CD1c-positive myeloid dendritic cell (primary cell): ENCODE measurements at regions not wholly inside any gene's neighbourhood (a gene's known extent, or its start where the extent isn't known, plus 50 kb on each side); places are given as distances from the start of the nearest gene placed in this dataset.

Experiments
- DNase-seq: peaks from one replicate; pipeline ENCODE4 v3.0.0-alpha.2; 2016; ENCODE audit errors: extremely low spot score

DNA sequence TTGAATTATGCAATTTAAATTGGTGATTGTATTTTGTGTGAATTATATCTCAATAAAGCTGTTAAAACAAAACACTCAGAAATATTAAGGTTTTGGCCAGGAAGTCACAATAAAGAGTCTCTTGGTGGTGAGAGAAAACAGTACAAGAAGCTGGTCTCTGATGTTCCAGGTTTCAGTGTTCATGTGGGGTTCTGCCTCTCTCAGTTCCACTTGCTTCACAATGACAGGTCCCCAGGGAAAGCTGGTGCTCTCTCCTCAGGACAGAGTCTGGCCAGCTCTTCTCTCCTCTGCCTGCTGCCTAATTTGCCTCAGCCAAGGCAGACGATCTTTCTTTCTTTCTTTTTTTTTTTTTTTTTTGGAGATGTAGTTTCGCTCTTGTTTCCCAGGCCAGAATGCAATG is 342.9 kb upstream of the PLXNA2 start:
- DNase-seq = no peak

DNA sequence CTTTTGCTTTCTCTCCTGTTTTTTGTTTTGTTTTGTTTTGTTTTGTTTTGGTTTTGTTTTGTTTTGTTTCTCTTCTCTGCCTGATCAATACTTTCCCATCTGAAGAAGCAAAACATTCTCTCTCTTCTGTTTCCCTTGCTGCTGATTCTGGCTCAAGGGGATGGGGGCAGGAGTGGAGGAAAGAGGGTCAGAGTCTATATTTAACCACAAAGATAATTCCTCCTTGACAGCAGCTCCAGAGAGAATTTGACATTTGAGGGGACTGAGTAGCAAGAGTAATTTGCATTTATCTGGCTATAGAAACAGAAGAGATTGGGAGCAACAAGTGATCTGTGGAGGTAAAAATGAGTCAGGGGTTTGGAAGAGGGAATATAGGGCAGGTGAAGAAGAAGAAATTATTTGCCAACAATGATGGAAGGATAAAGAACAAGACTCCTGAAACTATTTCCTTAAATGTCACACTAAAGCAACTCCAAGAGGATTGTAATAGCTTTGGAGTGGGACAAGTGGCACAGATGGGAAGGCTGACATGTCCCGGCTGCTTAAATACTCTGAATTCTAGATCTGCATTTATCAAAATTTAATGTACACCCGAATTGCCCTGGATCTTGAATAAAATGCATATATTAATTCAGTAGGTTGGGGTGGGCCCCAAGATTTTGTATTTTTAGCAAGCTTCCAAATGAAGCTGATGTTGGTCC is 349.3 kb upstream of the PLXNA2 start:
- no peak for DNase-seq

DNA sequence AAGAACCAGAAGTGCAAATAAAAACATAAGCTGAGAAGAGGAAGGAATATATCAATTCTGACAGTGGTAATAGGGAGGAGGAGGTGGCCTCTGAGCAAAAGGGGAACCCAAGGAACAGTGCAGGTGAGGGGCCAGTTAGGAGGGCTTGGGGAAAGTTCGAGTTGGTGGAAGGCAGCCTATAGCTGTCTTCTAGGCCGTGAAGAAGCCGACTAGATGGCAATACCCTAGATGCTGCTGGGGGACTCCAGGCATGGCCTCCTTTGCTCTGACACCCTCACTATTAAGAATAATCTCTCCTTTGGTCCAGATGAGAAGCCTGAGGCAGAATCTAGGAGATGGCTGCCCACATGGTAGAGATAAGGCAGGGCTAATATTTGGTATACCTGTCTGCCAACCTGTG is 351.1 kb upstream of the PLXNA2 start:
- DNase-seq = no peak

DNA sequence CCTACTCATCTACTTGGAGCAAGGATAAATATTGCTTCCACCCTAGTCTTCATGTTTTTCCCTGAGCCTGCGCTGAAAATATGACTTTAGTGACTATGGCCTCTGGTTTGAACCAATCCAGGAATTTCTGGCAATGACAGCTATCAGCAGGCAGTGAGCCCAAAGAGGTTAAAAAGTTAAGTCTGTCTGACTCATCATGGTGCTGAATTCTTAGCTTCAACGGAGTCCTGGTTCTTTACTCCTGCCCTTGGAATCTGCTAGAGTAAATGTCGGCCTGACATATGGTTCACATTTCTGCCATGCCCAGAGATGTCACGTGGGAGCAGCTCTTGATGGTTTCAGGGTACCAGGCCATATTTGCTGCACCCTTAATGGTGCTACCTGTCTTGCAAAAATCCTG is 351.6 kb upstream of the PLXNA2 start:
- no peak for DNase-seq

DNA sequence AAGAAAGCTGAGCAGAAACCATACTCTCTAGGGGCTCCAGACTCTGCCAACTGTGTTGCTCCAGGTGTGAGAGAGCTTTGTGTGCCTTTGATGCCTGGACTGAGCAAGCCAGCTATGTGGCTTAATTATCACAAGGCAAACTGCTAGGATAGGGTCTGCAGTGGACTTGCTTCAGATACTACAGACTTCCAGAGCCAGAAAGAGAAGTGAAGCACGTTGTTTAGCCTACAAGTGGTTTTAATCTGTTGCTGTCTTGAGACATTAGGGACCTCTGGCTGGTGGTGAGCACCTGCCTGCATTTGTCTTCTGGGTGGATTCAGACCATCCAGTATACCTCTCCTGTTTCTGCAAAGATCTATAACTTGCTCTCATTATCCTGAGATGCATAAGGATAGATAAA is 353.4 kb upstream of the PLXNA2 start:
- DNase-seq = no peak

DNA sequence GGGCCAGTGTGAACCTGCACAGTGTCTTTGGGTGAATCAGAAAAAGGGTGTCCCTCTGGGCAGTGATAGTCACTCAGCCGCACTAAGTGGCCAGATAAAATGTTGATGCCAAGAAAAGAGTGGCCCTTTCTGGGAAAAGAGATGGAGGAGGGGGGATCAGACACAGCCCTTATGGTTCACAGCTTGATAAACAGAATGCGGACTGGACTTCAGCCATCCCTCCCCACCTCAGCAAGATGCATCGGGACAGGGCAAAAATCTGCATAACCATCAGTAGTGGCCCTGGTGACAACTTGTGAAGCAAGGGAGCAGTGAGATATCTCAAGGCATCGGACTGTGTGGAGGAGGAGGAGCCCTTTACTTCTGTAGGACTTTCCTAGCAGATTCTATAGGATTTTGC is 353.8 kb upstream of the PLXNA2 start:
- no peak for DNase-seq

DNA sequence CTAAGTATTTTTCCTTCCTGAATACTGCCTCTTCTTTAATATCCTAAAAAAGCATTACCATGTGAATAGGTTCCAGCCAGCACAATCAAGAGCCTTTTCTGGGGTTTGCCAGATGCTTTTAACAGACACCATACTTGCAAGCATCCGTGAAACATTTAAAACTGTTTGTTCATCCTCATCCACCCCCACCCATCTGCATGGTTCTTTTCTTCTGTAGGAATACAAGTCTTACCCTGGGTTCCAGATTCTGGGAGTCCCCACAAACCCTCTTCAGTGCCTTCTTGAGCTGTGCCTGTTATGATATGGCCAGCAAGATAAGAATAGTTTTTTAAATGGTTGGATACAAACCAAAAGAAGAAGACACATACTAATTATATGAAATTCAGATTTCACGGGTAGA is 354.9 kb upstream of the PLXNA2 start:
- DNase-seq = no peak

DNA sequence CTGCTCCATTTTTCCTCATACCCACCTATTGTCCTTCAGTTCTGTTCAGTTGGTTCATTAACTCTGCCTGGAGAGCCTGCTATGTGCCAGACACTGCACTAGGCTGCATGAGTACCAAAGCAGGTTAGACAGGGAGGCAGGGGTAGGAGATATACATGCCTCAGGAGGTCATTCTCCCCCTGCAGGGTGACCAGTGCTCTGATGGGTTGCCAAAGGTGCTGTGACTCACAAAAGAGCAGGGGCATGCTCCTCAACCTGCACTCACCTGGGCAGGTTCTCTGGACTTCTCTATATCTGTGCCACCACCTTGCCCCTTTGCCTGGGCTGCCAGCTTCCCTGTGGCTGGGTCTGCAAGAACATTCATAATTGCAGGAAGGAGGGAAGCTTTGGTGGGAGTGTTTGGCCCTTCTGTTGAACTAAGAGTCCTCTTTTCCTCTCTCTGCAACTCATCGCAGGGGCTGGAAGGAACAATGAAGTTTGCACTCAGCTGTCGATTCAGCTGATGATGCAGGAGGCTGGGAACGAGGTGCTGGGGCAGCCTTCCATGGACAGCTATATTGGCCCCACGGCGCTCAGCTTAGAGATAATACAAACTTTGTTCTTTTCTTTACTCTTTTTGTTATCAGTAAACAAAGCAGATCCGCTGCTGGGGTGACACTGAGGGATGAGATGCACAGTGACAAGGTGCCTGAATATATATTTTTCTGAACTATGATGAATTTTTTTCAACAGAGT is 356.4 kb upstream of the PLXNA2 start:
- no peak for DNase-seq

DNA sequence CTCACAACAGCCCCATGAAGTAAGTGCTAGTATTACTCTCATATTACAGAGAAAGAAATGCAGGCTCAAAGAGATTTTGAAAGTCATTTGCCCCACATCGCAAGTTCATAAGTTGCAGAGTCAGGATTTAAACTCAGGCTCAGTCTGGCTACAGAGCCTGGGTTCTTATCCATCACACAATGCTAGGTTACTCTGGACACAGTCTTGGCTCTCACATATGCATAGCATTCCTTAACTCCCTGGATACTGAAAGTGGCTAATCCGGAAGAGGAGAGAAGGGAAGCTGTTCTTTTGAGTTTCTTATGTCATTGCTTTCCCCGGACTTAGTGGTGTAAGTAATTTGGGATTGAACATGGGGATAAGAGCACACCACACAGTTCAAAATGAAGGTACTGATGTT is 357.4 kb upstream of the PLXNA2 start:
- no peak for DNase-seq

DNA sequence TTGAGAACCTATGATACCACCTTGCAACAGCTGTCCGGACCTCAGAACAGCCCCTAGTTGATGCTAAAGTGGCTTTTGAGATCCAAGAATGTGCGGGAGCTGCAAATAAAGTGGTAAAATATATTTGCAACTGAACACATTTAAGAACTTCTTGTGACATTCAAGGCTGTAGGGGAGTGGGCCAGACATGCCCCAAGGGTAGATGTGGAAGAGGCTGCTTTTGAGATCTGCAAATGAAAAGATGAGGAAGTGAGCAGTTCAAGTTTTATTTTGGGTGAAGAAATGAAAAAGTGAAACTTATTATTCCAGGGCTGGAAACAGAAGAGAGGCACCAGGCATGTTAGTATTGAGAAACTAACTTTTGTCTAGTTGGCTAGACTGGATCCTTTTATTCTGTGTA is 359.5 kb upstream of the PLXNA2 start:
- no peak for DNase-seq

DNA sequence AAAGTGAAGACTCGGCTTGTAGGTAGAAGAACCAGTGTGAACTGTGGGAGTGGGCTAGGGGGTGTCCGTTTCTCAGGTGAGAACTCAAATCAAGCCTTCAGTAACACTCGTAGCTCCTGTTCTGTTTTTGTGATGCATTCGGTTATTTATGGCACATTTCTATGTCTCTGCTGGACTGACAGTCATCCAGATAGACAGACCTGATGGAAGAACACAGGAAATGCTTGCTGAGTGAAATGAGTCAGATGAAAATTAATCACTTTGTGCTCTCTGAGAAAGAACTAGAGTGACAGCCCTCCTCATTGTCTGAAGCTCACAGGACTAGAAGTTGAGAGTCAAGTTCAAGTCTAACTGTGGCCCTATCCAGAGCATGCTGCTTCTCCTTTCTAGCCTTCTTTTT is 360.1 kb upstream of the PLXNA2 start:
- DNase-seq = no peak

DNA sequence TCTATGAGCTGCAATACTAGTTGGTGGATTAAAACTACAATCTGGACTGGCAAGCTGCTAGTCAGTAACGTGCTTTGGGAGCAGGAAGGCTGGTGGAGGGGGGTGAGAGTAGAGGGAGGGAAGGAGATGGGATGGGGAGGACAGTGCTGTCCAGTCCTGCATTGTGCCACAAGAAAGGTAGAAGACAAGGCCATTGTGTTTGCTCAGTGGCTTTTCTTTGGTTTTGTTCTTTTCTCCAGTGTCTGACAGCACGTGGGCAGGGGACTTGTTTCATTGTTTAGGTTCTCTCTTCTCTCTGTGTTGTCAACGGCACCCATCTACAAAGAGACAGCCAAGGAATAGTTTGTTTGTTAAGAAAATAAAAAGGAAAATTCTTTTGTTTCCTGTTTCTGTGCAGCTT is 362.8 kb upstream of the PLXNA2 start:
- DNase-seq = no peak

DNA sequence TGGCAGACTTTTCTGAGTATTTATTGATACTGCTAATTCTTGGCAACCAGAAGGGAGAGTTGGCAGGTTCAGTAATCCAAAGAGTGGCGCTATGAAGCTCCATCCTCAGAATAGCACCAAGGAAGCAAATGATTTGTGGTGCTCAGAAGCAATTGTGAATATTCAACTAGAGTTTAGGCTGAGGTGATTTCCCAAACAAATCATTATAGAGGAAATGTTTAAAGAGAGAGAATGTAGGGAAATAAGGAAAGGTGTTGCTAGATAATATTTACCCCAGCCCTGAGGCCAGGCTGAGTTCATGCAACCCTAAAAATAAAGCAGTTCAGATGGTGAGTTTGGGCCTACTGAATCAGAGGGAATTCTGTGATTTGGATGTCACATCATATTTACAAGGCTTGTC is 363.4 kb upstream of the PLXNA2 start:
- DNase-seq = no peak

DNA sequence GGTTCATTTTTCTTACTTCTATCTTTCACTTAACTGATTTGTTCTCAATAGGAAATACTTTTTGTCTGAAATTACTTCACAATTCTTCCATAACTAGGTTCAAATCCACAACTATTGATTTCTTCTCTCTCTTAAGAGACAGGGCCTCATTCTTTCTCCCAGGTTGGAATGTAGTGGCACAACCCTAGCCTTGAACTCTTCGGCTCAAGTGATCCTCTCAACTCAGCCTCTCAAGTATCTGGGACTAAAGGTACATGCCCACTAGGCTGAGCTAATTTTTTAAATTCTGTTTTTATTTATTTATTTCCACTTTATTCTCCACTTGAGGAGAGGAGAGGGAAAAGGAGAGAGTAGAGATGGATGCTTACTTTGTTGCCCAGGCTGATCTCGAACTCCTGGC is 370.4 kb upstream of the PLXNA2 start:
- no peak for DNase-seq

DNA sequence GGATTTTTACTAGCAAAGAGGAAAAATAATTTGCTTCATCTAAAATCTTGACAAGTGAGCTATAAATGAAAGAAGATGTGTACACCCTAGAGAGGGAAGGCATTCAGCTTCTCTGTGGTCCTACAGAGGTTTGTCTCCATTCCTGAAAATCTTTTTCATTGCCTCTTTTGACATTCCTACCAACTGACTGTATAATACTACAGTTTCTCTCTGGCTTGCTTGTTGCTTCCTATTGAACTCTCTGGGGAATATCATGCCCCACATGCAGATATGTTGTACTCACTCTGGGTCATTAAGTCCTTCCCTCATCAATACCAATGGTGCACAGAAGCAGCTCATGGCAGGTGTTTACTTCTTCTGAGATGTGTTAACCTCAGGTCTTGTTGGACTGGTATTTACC is 371.2 kb upstream of the PLXNA2 start:
- no peak for DNase-seq

DNA sequence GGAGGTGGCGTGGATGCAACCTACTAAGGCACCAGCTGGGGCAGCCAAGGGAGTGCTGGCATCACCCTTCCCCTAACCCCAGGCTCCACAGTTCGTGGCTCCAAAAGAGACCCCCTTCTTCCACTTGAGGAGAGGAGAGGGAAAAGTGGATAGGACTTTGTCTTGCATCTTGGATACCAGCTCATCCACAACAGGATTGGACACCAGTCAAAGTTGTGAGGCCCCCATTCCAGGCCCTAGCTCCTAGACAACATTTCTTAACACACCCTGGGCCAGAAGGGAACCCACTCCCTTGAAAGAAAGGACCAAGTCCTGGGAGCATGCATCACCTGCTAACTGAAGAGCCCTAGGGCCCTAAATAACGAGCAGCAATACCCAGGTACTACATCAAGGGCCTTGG is 372.6 kb upstream of the PLXNA2 start:
- DNase-seq = no peak

DNA sequence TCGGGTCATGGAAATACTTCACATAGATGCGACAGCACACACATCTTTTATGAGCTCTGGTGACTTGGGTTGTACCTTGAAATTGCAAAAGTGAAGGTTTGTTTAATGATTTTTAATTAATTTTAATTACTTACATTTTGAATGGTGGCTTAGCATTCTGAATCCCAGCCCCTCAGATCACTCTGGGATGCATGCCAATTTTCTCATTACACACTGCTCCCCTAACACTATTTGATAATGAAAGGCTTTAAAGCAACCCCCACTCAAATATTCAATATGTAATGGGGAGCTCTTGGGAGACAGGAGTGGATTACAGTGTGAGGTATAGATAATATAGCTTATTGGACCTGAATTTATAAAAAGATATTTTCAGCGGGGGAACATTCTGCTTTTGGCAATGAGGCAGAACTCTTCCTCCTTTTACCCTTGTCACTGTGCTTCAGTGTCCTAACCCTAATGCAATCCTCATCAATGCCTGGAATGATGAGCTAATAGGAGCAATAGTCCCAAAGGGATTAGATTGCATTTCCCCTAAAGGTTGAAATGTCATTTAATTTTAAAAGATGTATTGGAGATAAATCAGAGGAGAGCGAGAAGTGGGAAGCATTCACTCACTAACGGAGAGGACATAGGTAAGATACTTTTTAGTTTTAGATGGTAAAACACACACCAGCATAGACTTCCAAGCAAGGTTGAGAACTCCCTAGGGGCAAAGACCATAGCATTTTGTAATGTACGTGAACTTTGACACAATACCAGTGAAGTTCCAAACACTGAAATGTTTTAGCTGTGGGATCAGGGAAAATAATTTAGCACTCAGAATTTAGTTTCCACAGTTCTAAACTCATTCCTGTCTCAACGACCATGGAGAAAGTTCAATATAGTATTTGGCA is 384.1 kb upstream of the PLXNA2 start:
- no peak for DNase-seq

DNA sequence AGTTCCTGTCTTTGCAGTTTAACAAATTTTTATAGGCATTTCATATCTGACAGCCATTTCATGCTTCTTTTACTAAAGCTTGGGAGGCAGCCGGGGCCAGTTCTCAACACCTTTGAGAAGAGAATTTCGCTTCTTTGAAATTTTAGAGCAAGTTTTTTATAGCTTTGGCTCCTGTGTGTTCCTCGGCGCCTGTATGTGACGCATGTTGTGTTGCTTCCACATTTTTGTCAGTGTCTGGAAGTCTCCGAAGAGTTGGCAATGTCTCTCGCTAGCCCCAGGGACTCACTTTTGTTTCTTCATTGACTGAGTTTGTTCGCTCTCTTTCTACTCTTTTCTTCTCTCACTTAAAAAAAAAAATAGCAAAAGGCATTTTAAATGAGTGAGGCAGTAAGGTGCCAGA is 386.9 kb upstream of the PLXNA2 start:
- DNase-seq = no peak

DNA sequence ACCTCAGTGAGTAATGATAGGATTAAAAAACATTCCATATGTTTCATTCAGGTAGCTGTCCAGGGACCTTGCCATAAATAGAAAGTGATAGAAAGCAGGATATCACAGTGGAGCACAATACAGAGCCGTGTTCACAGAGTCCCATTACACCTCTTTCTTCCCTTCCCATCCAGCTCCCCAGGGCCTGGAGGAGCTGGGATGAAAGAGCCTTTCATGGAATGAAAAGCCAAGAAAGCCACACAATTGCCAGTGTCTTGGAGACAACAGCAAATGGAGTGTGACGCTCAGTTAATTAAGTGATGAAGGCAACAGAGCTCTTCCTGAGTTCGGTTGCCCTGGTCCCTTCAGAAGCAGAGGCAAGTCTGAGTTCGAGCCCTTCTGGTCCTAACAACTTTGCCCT is 387.3 kb upstream of the PLXNA2 start:
- DNase-seq = no peak

DNA sequence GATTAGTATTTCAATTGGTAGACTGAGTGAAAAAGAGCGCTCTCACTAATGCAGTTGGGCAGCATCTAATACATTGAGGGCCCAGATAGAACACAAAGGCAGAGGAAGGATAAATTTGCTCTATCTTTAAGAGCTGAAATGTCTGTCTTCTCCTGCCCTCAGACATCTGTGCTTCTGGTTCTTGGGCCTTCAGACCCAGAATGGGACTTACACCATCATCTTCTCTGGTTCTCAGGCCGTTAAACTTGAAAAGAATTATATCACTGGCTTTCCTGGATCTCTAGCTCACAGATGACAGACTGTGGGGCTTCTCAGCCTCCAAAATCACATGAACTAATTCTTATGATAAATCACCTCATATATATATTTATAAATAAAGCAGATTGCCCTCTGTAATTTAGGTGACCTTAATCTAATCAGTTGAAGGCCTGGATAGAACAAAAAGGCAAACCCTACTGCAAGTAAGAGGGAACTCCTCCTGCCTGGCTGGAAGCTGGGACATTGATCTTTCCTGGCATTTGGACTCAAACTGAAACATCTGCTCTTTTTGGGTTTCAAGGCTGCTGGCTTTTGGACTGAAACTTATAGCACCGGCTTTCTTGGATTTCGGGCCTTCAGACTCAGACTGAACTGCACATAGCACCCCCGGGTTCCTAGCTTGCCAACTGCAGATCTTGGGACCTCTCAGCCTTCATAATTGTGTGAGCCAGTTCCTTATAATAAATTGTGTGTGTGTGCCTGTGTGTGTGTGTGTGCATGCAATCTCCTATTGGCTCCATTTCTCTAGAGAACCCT is 390.4 kb upstream of the PLXNA2 start:
- DNase-seq = no peak

DNA sequence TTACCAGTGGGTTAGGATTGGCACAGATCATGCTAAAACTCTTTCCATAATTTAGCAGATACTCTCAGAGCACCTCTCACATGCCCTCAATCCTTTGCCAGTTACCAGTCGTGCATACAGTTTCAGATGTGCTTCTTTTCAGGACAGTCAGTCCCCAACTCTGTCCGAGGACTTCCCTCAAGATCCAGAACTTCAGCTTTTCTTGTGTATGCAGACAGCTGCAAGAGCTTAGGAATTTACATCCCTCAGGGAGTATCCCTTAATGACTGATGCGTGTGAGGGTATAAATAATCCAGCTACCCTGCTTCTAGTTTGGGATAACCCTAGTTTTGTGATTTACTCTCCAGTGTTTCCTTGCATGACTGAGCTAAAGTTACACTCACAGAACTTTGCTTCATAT is 393.0 kb upstream of the PLXNA2 start:
- DNase-seq = no peak

DNA sequence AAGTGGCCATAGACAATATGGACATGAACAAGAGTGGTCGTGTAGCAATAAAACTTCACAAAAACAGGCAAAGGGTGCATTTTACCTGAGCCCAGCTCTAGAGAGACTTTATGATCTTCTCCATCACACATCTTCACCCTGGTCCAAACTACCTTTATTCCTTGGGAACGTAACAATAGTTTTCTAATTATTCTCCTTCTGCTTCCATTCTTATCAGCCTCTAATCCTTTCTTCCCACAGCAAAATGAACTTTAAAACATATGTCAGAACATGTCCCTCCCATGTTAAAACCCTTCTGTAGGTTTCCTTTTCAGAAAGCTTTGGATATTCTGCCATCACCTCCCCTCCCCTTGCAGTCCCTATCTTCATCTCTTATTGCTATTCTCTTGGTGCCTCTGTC is 395.2 kb upstream of the PLXNA2 start:
- DNase-seq = no peak
